SH-SY5Y (cell line): ENCODE measurements at regions not wholly inside any gene's neighbourhood (a gene's known extent, or its start where the extent isn't known, plus 50 kb on each side); places are given as distances from the start of the nearest gene placed in this dataset.

ENCODE experiments used
- GATA2 ChIP-seq: IDR thresholded peaks from 2 replicates; pipeline ENCODE4 v1.6.1; 2011; ENCODE audit warnings: mild to moderate bottlenecking, low read depth, low read length
- GATA3 ChIP-seq: IDR thresholded peaks from 2 replicates; pipeline ENCODE4 v1.6.1; 2011; ENCODE audit warnings: low read depth, mild to moderate bottlenecking, low read length, moderate library complexity

- TF ChIP-seq GATA3 (no peak), GATA2 (no peak)
These were observed 201.7 kb upstream of the ANK2 start for GRCh38 chr4:112847781-112848180.
